Progenitor cell of endocrine pancreas (in vitro differentiated cells): ENCODE measurements at regions not wholly inside any gene's neighbourhood (a gene's known extent, or its start where the extent isn't known, plus 50 kb on each side); places are given as distances from the start of the nearest gene placed in this dataset.

ENCODE experiments used
- DNase-seq: peaks from one replicate; pipeline ENCODE4 v3.0.0; 2021; ENCODE audit warnings: low spot score; ENCODE audit not compliant: unreplicated experiment
- H3K27ac Mint-ChIP-seq: 2 replicates; pipeline ENCODE4 v1.8.0; 2021; ENCODE audit warnings: mild to moderate bottlenecking, moderate library complexity, mixed read lengths
- H3K27me3 Mint-ChIP-seq: 2 replicates; pipeline ENCODE4 v1.8.0; 2021; ENCODE audit warnings: mixed read lengths
- H3K36me3 Mint-ChIP-seq: 2 replicates; pipeline ENCODE4 v1.8.0; 2022; ENCODE audit warnings: mixed read lengths; ENCODE audit not compliant: insufficient read depth
- H3K4me1 Mint-ChIP-seq: 2 replicates; pipeline ENCODE4 v1.8.0; 2021; ENCODE audit warnings: low read depth, mixed read lengths
- H3K4me3 Mint-ChIP-seq: 2 replicates; pipeline ENCODE4 v1.8.0; 2021; ENCODE audit warnings: low read depth, mild to moderate bottlenecking, moderate library complexity, mixed read lengths
- H3K9me3 Mint-ChIP-seq: 2 replicates; pipeline ENCODE4 v1.8.0; 2021; ENCODE audit warnings: low read depth, mixed read lengths
- TF ChIP-seq, protein P1 (sequence below): fragments of 200-600 bp; sonication (generic); IDR thresholded peaks from one replicate; pipeline ENCODE4 v1.5.0; 2021; ENCODE audit warnings: antibody characterized with exemption, mild to moderate bottlenecking; ENCODE audit not compliant: unreplicated experiment

DNA sequence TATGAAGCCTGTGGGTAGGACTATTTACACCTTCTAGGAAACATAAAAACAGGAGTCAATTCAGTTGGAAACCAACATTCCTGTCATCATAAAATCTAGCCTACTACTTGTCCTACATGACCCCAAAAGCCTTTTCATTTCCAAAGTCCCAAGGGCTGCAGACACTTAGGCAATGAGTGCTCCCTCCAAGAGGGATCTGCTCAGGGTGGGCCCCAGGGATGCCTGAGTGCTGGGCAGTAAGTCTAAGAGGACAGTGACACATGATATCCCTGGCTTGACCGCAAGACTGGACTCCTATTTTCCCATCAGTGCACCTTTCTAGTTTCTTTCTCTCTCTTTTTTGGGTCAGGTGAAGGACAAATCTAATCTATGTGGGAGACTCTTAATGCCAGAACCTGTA lies 1101.3 kb downstream of the GRIK2 start:
- no peak overlapping the region for H3K4me3 Mint-ChIP-seq
- no peak for DNase-seq
- no peak overlapping the region for H3K27ac Mint-ChIP-seq
- H3K36me3 Mint-ChIP-seq = no peaks in the 10 kb centered on the region
- no peaks in the 10 kb centered on the region for H3K27me3 Mint-ChIP-seq
- peaks cover 5% of the 10 kb centered on the region for H3K9me3 Mint-ChIP-seq
- TF ChIP-seq, protein P1, sequence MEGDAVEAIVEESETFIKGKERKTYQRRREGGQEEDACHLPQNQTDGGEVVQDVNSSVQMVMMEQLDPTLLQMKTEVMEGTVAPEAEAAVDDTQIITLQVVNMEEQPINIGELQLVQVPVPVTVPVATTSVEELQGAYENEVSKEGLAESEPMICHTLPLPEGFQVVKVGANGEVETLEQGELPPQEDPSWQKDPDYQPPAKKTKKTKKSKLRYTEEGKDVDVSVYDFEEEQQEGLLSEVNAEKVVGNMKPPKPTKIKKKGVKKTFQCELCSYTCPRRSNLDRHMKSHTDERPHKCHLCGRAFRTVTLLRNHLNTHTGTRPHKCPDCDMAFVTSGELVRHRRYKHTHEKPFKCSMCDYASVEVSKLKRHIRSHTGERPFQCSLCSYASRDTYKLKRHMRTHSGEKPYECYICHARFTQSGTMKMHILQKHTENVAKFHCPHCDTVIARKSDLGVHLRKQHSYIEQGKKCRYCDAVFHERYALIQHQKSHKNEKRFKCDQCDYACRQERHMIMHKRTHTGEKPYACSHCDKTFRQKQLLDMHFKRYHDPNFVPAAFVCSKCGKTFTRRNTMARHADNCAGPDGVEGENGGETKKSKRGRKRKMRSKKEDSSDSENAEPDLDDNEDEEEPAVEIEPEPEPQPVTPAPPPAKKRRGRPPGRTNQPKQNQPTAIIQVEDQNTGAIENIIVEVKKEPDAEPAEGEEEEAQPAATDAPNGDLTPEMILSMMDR = no peak
- H3K4me1 Mint-ChIP-seq = no peaks in the 10 kb centered on the region

DNA sequence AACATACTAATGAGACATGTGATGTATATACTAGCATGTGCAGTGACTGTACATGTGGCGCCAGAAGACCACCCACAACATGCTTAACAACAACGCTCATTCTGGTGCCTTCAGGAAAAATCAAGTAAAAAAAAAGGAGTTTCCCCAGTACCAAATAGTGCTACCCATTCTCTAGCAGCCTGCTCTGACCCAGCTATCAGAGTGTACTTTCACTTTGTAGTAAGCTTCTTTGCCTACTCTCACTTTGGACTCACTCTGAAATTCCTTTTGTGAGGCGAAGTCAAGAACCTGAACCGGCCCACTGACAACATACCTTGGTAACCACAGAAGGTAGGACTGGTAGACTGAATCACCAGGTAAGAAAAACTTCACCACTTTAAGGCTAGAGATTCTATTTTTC lies 1100.0 kb downstream of the GRIK2 start:
- TF ChIP-seq, protein P1 = no peak
- H3K4me1 Mint-ChIP-seq = no peaks in the 10 kb centered on the region
- H3K27me3 Mint-ChIP-seq = no peaks in the 10 kb centered on the region
- no peaks in the 10 kb centered on the region for H3K36me3 Mint-ChIP-seq
- no peak for DNase-seq
- peaks cover 5% of the 10 kb centered on the region for H3K9me3 Mint-ChIP-seq
- H3K4me3 Mint-ChIP-seq = no peak overlapping the region
- H3K27ac Mint-ChIP-seq = no peak overlapping the region

DNA sequence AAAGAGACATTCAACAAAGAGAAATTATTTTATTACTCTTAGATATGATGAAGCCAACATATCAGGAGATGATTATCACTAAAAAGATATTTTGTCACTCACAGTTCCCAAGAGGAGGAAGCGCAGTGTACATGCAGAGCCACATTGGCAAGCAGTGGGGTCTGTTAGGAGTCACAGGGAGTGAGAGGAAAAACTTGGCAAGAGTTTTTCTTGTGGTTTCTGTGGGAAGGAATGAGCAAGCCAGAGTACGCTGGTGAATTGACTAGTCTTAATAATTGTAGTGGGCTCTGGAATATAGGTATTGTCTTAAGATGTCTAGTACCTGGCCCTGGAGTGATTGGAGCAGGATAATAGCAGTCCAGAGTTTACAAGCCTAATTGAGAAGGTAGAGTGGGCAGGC lies 1095.2 kb downstream of the GRIK2 start:
- Mint-ChIP-seq H3K4me3 (no peak overlapping the region), H3K36me3 (no peaks in the 10 kb centered on the region), H3K4me1 (no peaks in the 10 kb centered on the region), H3K27me3 (no peaks in the 10 kb centered on the region), H3K9me3 (no peaks in the 10 kb centered on the region), H3K27ac (no peak overlapping the region)
- no peak for DNase-seq
- TF ChIP-seq, protein P1 = no peak

DNA sequence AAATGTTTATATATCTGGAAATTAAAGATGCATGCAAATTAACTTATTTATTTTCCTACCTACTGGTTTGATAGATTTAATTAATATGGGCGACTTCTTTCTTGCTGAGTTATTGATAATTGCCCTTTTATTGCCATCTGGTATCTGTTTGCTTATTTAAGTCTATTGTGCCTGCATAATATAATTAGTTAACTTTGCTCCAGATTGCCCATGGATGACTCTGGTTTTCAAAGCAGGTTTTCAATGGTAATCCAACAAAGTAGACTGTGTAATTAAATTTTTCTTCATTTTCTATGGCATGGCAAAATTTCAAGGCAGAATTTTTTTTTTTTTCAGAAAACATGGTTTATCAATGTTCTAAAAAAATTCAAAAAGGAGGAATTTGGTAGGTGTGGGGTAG lies 1092.0 kb downstream of the GRIK2 start:
- DNase-seq = no peak
- H3K4me1 Mint-ChIP-seq = no peaks in the 10 kb centered on the region
- no peaks in the 10 kb centered on the region for H3K9me3 Mint-ChIP-seq
- H3K27ac Mint-ChIP-seq = no peak overlapping the region
- no peak overlapping the region for H3K4me3 Mint-ChIP-seq
- TF ChIP-seq, protein P1 = no peak
- H3K27me3 Mint-ChIP-seq = no peaks in the 10 kb centered on the region
- no peaks in the 10 kb centered on the region for H3K36me3 Mint-ChIP-seq

DNA sequence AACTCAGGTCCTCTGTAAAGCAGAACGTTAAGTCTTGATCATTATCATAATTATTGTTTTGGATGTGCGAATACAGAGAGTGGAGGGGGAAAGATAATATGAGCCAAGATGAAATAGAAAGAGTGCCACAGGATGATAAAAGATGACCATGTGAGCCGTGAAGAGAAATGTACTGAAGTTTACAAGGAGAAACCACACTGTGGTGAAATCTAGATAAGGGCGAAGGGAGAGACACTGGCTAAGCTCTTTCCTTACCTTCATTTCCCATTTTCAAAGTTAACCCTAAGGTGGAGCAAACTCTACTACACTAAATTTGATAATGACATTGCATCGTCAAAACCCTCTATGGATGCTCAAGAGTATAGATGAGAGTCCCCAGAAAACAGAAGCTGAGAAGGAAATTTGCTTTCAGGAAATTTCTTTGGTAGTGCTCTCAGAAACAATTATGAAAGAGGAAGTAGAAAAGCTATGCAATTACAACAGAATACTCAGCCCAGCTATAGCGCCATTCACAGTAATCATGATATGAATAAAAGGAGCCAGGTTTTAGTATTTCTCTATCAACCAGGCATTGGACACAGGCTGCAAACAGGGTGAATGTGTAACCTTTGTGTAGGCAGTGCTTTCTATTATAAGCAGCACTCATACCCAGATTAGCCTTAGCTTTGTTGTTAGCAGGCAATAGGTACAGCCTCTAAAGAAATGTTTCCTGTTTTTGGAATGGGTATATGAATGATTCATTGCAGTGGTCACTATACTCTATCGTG lies 1080.7 kb downstream of the GRIK2 start:
- no peak for DNase-seq
- Mint-ChIP-seq H3K27ac (no peak overlapping the region), H3K4me1 (no peaks in the 10 kb centered on the region), H3K27me3 (no peaks in the 10 kb centered on the region), H3K9me3 (no peaks in the 10 kb centered on the region), H3K36me3 (no peaks in the 10 kb centered on the region), H3K4me3 (no peak overlapping the region)
- TF ChIP-seq, protein P1 = no peak
